ENCODE measurements at regions not wholly inside any gene's neighbourhood (a gene's known extent, or its start where the extent isn't known, plus 50 kb on each side); places are given as distances from the start of the nearest gene placed in this dataset.
"Not testable (repeated sequence)": the region's sequence is repeated elsewhere in the genome, so short reads cannot be mapped to it uniquely, and the experiment has no call there.

- TF ChIP-seq EZH2 (optimal IDR thresholded peaks at IDR 0.05; ENCODE audit: low read depth, low read length): not testable (repeated sequence)
- TF ChIP-seq, protein P1, sequence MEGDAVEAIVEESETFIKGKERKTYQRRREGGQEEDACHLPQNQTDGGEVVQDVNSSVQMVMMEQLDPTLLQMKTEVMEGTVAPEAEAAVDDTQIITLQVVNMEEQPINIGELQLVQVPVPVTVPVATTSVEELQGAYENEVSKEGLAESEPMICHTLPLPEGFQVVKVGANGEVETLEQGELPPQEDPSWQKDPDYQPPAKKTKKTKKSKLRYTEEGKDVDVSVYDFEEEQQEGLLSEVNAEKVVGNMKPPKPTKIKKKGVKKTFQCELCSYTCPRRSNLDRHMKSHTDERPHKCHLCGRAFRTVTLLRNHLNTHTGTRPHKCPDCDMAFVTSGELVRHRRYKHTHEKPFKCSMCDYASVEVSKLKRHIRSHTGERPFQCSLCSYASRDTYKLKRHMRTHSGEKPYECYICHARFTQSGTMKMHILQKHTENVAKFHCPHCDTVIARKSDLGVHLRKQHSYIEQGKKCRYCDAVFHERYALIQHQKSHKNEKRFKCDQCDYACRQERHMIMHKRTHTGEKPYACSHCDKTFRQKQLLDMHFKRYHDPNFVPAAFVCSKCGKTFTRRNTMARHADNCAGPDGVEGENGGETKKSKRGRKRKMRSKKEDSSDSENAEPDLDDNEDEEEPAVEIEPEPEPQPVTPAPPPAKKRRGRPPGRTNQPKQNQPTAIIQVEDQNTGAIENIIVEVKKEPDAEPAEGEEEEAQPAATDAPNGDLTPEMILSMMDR (IDR thresholded peaks at IDR 0.05; ENCODE audit: low read length): not testable (repeated sequence)
Observed at GRCh38 chr9:94438336-94438735, 109.9 kb upstream of the NUTM2F start.
